ENCODE measurements at regions not wholly inside any gene's neighbourhood (a gene's known extent, or its start where the extent isn't known, plus 50 kb on each side); places are given as distances from the start of the nearest gene placed in this dataset.

GRCh38 chr1:59123081-59123681 lies 173.7 kb upstream of the FGGY start (continued):
- no peak for TF ChIP-seq CHD7 (IDR thresholded peaks at IDR 0.05; ENCODE audit: insufficient replicate concordance, low read length)
- no peak for TF ChIP-seq SP2 (IDR thresholded peaks at IDR 0.05; ENCODE audit: low read length)
- TF ChIP-seq JUN (IDR thresholded peaks at IDR 0.05; ENCODE audit: low read depth, low read length), result no peak
- TF ChIP-seq SUZ12 (IDR thresholded peaks at IDR 0.05; ENCODE audit: low read length), result no peak
- no peak for TF ChIP-seq FOSL1 (IDR thresholded peaks at IDR 0.05; ENCODE audit: insufficient read depth, low read depth, low read length)
- no peak for TF ChIP-seq CHD2 (IDR thresholded peaks at IDR 0.05; ENCODE audit: low read length)
- TF ChIP-seq RBBP5 (IDR thresholded peaks at IDR 0.05; ENCODE audit: borderline replicate concordance, low read depth, low read length), result no peak
- no peak for TF ChIP-seq GABPA (IDR thresholded peaks at IDR 0.05; ENCODE audit: borderline replicate concordance, insufficient read depth, low read length)
- no peak for TF ChIP-seq CREB1 (IDR thresholded peaks at IDR 0.05)
- no peak for TF ChIP-seq CHD1 (IDR thresholded peaks at IDR 0.05; ENCODE audit: low read depth, low read length)
- TF ChIP-seq YY1 (IDR thresholded peaks at IDR 0.05; ENCODE audit: low read depth, low read length), result no peak
- TF ChIP-seq HDAC2 (IDR thresholded peaks at IDR 0.05; ENCODE audit: borderline replicate concordance in 1 of 2, low read depth in 2 of 2, low read length in 2 of 2), result no peak

Measured in H1 (cell line).